GM21529 (cell line): ENCODE measurements at regions not wholly inside any gene's neighbourhood (a gene's known extent, or its start where the extent isn't known, plus 50 kb on each side); places are given as distances from the start of the nearest gene placed in this dataset.
A peak's percentile ranks its signal among the peaks of the same experiment; 100 is the strongest.

Source experiments
- ATAC-seq: cut with Tn5 transposase; IDR thresholded peaks from one replicate; pipeline ENCODE4 v1.9.1; 2021; ENCODE audit not compliant: unreplicated experiment

DNA sequence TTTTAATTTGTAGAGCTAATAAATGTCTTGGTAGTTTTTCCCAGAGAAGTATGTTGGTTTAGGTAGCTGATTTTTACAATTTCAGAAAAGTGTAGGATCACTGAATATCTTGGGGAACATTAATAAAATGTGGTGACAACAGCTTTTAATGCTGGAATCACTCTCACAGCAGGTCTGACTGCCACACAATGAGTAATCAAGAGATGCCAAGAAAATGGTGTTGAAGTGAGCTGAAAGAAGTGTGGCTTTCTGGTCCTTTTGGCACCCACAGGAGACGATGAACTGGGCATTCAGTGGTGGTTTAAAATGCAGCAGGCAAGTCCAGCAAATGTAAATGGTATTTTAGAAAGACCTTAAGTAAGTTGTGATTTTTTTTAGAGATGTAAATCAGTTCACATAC, 175.8 kb downstream of the CBLN2 start:
- ATAC-seq = no peak

DNA sequence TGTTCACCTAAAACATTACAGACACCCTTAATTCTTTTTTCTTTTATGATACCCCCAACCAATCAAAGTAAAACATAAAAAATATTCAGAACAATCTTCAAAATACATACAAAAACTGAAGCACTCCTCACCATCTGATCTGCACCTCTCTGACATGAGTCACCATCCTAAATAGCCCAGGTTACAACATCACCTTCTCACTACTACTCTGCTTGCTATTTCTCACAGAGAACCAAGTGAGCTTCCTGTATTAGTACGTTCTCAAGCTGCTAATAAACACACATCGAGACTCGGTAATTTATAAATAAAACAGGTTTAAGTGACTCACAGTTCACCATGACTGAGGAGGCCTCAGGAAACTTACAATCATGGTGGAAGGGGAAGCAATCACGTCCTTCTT, 183.5 kb downstream of the CBLN2 start:
- no peak for ATAC-seq

DNA sequence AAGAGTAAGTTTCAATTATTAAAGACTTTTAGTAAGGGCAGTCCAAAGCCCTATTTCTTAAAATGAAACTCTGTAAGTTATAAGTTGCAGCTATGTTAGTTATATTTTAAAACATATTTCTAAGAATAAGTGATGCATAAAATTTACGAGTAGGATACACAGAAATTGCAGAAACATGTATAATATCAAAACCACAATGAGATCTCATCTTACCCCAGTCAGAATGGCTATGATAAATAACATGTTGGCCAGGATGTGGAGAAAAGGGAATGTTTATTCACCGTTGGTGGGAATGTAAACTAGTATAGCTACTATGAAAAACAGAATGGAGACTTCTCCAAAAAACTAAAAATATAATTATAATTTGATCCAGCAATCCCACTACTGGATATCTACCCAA, 201.2 kb downstream of the CBLN2 start:
- no peak for ATAC-seq

DNA sequence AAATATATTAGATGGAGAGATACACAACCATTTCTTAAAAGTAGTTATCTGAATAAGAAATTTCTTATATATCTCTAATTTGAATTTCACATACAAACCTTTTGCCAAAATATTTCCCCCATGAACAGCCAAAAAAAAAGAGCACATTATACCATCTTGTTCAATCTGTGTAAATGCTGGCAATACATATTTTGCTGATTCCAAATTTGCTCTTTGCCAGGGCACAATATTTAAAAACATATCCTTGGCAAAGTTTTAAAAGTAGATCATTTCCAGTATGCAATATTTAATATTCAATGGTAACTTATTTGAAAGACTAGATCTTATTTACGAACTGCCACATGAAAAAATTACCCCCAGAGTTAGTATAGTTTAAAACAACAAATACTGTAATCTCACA, 204.2 kb downstream of the CBLN2 start:
- ATAC-seq = no peak

DNA sequence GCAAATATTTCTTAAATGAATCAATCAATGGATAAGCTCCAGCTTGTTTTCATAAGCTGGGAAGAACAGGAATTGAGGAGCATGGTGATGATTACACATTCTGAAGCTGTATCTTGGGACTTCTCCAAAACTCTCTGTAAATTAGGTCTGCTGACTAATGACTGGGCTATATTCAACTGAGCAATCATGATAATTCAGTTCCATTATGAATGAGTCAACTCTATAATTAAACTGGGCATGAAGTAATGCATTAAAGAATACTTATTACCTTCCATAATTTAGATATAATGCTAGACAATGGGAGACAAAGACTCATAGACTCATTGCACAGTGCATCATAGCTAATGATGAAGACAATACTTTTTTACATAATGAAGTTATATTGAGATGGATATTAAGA, 207.4 kb downstream of the CBLN2 start:
- no peak for ATAC-seq

DNA sequence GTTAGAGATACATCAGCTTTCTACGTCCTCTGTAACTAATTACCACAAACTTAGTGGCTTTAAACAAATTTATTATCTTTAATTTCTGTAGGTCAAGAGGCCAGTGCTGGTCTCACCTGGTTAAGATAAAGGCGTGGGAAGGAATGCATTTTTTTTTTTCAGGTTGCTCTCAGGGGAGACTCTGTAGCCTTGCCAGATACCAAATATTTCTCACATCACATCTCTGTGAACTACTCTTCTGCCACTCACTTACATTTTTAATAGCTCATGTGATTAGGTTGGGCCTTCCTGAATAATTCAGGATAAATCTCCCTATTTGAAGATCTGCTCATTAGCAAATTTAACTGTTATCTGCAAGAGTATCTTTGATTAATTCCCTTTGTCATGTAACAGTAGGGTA, 214.6 kb downstream of the CBLN2 start:
- no peak for ATAC-seq

DNA sequence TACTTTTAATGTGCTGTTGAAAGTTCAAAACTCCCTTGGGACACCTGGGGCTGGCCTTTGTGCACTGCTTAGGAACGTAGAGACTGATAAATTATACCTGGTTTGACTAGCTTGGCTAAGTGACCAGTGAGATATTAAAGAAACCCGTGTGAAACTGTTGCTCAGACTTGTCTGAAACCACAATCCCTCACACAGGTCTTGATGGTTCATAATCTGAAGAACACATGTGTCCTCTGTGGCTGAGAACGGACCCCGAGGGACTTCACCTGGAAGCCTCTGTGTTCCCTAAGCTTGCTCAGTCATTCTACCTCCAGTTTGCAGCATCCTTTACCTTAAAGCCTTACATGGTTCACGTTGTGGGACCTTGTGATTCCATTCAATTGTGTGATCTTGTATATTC, 218.8 kb downstream of the CBLN2 start:
- ATAC-seq = no peak

DNA sequence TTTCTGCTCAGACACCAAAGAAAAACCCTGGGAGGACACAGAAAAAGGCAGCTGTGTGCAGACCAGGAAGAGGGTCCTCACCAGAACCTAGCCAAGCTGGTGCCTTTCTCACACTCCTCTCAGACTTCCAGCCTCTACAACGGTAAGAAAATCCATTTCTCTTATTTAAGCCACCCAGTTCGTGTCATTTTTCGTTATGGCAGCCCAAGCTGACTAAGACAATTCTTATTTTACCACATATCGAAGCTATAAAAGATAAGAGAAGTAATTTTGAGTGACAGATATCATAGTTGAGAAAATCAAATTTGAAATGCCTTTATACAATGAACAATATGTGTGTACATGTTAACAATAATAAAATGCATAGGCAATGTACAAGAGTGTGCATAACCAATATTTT, 219.5 kb downstream of the CBLN2 start:
- ATAC-seq = no peak

DNA sequence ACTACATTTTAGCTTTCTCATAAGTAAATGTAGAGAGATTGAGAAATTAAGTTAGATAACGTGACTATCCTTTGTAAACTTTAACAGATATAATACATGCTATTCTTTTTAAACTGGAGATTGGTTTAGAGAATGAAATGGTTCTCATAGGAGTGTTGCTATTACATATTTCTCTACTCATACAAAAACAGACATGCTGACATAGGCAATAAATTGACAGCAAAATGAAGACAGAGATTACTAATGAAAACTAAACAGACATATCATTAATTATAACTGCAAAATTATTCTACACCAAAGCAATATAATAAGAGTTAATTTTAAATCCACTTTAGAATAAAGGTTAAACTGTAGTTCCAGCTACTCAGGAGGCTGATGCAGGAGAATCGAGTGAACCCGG, 227.6 kb downstream of the CBLN2 start:
- ATAC-seq = no peak

DNA sequence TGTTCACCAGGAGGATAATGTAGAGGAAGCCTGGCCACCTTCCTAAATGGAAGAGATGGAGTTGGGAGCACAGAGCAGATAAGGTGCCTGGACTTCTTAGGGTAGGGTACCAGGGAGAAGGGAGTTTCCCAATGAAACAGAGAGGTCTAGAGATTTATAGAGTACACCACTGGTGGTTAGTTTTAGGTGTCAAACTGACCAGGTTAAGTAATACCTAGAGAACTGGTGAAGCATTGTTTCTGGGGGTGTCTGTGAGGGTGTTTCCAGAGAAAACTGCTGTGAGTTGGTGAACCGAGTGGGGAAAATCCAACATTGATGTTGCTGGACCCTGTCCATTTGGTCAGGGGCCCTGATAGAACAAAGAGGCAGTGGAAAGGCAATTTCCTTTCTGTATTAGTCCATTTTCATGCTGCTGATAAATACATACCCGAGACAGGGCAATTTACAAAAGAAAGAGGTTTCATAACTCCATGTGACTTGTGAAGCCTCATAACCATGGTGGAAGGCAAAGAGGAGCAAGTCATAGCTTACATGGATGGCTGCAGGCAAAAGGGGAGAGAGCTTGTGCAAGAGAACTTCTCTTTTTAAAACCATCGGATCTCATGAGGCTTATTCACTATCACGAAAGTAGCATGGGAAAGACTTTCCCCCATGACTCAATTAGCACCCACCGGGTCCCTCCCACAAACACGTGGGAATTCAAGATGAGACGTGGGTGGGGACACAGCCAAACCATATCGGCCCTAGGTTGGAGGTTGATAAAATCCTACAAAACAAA, 260.8 kb downstream of the CBLN2 start:
- ATAC-seq = peak; percentile 53

DNA sequence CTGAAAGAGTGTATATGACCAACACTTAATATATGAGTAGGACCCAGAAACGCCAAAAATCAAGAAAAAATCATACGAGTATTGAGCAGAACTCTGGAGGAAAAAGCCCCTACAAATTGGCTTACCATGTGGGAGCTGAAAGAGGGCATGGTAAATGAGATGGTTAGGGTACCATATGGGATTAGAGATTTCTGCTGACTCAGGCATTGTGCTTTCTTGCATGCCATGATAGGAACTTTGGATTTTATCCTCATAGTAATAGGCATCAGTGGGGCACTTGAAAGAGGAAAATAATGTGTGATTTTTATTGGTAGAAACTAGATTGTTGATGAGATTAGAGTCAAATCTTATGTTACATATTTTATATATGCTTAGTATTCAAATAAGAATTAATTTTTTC, 271.1 kb downstream of the CBLN2 start:
- ATAC-seq = no peak

DNA sequence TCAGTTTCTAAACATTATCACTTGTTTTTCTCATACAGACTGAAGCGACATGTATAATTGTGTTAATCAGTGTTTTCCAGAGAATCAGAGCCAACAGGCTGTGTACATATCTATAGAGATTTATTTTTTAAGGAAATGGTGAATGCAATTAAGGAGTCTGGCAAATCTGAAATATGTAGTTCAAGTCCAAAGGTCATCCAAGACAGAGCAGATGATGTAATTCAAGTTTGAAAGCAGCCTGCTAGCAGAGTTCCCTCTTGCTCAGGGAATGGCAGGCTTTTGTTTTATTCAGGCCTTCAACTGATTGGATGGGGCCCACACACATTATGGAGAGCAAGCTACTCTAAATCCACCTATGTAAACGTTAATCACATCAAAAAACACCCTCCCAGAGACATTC, 282.6 kb downstream of the CBLN2 start:
- ATAC-seq = no peak

DNA sequence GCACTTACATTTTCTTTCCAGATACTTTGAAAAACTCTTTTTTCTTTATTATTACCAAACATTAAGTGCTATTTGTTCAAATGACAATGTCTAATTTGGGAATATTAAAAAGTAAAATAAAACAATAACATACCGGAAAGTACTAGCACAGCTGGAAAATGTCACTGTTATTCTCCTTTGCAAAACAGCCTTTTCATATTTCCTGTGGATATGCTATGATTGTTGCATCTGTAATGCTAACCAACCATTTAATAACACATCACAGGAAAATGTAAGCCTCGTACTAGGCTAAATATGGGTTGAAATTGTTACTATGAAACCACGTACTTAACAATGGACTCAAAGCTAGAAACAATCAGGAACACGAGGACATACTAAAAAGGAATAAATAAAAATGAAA, 298.1 kb downstream of the CBLN2 start:
- ATAC-seq = no peak

DNA sequence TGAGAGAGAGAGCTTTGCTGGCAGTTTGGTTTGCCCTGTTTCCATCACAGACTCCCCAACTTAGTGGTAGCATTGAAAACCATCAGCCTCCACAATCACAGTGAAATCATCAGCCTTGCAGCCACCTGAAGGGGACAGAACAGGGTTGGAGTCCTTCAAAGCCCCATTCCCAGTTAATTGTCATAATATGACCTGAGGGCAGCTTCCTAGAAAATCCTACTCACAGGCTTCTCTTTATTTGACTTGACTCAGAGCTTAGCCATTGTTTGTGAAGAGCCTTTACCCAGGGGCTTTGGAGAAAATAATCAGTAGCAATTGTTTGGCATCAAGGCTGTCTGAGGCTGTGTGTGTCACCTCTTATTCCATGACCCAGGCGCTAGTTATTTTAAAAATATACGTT, 308.7 kb downstream of the CBLN2 start:
- ATAC-seq = no peak

DNA sequence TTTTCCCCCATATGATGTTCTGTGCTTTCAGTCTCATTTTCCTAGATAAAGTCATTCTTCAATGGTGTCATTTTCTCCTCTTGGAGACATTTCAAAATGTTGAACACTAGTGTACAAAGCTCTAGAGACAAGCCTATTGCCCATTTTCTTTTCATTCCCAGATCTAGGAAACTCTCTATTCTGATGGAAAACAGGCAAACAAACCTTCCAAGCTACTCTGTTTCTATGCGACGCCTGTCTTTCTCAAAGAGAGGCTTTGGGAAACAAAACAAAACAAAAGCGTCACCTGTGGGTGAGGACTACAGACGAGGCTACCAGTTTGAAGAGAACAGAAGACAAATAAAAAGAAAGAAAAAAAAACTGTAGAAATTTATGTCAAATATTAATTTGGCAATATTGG, 311.0 kb downstream of the CBLN2 start:
- no peak for ATAC-seq

DNA sequence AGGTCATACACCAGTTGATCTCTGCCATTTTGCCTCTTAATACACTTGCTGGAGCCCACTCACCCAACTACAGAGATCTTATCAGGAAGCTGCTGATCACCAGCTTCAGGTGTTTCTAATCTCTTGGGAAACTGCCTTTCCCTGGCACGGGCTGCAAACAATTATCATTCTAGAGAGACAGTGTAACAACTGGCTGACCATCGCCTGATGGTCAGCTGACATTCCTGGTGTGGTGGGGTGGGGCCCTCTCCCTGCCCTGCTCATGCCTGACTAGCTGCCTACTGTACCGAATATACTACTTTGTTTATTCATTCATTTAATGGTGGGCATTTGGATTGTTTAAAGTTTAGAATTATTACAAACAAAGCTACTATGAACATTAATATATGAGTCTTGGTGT, 311.5 kb downstream of the CBLN2 start:
- no peak for ATAC-seq

DNA sequence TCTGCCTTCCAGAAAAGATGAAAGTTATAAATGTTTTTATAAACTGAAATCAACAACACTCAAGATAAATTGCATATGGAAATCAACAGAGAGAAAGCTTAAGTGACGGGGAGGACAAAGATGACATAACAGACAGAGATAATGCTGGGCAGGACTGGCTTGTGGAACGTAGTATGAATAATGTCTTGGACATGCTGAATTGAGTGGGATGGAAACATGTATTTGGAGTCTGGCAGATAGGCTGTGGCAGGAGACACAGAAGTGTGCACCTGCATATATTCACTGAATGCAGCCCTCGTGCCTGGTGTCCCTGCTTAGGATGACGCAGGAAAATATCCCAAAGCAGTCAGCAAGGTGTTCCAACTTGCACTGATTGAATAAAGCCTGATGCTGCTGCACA, 318.2 kb downstream of the CBLN2 start:
- ATAC-seq = no peak

DNA sequence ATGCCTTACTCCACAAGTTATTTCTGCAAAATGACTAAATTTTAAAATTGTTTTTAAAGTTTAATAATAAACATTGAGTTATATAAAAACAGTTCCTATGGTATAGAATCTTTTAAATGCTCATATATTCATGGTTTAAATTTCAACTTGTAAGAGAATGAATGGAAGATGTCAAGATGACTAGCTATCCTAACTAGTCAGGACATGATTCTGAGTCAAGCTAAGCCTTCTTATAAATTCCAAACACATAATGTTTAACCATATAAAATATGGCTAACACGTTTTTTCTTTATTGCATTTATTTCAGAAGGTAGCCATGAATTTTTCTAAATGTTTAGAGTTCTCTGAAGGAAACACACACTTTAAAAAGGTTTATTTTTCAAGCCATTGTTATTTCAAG, 320.4 kb downstream of the CBLN2 start:
- no peak for ATAC-seq

DNA sequence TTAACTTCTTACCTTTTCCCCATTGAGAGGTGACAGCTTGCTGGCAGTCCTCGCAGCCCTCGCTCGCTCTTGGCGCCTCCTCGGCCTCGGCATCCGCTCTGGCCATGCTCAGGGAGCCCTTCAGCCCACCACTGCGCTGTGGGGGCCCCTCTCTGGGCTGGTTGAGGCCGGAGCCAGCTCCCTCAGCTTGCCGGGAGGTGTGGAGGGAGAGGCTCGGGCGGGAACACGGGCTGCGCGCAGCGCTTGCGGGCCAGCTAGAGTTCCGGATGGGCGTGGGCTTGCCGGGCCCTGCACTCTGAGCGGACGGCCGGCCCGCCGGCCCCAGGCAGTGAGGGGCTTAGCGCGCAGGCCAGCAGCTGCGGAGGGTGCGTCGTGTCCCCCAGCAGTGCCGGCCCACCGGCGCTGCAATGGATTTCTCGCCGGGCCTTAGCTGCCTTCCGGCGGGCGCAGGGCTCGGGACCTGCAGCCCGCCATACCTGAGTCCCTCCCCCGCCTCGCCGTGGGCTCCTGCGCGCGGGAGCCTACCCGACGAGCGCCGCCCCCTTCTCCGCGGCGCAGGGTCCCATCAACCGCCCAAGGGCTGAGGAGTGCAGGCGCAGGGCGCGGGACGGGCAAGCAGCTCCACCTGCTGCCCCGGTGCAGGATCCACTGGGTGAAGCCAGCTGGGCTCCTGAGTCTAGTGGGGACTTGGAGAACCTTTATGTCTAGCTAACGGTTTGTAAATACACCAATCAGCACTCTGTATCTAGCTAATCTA, 335.0 kb downstream of the CBLN2 start:
- ATAC-seq = no peak

DNA sequence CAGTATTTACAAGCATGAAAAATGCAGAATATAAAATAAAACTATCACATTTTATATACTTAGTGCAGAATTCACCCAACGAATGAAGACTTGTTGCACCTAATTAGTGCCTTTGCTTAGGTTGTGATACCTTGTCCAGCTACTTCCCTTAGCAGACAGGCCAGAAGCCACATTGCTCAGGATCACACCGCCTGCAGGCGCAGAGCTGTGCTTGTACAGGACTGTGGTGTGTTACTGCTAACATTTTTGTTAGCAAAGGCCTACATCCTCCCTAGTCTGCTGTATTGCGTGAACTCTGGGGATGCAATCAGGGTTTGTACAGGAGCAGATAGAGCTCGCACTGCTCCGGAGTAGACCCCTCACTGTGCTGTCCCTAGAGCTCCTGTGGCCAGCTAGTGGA, 336.9 kb downstream of the CBLN2 start:
- no peak for ATAC-seq

DNA sequence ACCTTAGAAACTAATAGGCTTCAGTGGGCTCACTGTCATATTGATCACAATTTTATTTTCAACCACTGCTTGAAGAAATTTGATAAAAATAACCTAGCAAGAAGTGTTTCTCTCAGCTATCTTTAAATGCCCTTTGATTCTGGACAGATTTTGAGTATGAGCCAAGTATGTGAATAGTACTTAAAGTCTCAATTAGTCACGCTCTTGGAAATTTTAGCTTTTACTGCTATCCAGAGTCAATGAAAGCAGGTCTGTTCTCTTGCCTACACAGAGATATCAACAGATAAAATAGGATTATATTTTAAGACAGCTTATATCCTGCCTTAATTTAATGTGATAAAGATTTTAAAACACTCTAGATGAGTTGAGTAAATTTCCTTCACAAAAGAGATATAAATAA, 337.3 kb downstream of the CBLN2 start:
- ATAC-seq = no peak

DNA sequence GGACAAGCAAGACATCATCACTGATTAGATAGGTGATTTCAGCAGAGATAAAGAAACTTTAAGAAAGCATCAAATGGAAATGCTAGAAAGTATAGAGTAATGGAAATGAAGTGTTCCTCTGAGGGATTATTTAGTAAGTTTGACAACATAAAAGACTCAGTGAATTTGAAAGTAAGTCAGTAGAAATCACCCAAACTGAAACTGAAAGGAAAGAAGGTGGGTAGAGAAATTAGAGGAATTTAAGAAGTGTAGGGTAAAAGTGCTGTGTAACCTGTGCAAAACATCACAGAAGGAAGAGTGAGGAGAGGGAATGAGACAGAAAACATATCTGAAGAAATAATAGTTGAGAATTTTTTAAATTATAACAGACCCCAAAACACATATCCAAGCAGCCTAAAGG, 343.1 kb downstream of the CBLN2 start:
- peak; percentile 77 for ATAC-seq

DNA sequence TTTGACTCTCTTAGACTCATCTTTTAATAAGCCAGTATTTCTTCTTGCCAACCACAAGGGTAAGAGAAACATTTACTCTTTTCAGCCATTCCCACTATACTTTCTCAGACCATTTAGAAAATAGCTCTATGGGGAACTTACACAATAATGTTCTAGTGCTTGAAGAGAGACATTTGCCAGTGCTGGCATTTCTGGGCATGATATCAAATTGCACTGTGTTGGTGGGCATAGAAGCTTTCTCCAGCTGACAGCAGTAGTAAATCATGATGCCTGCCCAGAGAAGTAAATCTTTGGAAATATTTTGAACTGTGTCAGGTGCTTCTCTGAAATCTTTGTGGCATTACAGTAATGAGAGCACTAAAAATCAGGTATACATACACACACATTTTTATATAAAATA, 346.6 kb downstream of the CBLN2 start:
- ATAC-seq = no peak
